Stimulated activated CD4-positive, alpha-beta T cell treated with anti-CD3 and anti-CD28 coated beads, Interleukin-1b, Interleukin-23, amount 100 ng/mL, for 48 hours (primary cell): ENCODE measurements at regions not wholly inside any gene's neighbourhood (a gene's known extent, or its start where the extent isn't known, plus 50 kb on each side); places are given as distances from the start of the nearest gene placed in this dataset.
A peak's percentile ranks its signal among the peaks of the same experiment; 100 is the strongest.

Experiments
- DNase-seq: peaks from one replicate; pipeline ENCODE4 v3.0.0-alpha.2; 2020

GRCh38 chr6:1554141-1554475, 55.6 kb upstream of the FOXC1 start:
- DNase-seq = no peak

- DNase-seq = peak; percentile 70
Observed at GRCh38 chr6:1554476-1555310, 55.0 kb upstream of the FOXC1 start.

- DNase-seq = no peak
Observed at GRCh38 chr6:1558388-1558787, 51.3 kb upstream of the FOXC1 start.
